ENCODE measurements at regions not wholly inside any gene's neighbourhood (a gene's known extent, or its start where the extent isn't known, plus 50 kb on each side); places are given as distances from the start of the nearest gene placed in this dataset.
"Not testable (repeated sequence)": the region's sequence is repeated elsewhere in the genome, so short reads cannot be mapped to it uniquely, and the experiment has no call there.

DNA sequence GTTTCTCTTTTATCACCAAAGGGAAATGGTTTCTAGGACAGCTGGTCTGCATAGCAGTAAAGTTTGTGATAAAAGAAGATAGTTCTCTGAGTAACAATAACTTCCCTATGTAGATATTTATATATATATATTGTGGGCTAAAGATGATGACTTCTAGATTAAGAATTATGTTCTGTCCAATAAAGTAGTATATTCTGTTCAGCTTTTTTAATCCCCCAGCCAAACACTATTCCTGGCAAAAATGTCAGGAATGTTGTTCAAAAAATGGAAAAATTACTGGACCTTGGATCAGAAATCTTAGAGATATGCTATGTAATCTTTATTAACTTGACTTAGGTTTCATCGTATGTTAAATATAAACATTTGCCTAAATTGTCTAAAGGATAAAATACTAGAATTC lies 136.3 kb upstream of the GNAI1 start:
- Histone ChIP-seq H3K79me2 (ENCODE audit: low read length) (no peaks in the 10 kb centered on the region), H3F3A (ENCODE audit: low read length, unreplicated experiment) (no peaks in the 10 kb centered on the region)
- POLR2A ChIA-PET (ENCODE audit: unreplicated experiment): no interaction called here

DNA sequence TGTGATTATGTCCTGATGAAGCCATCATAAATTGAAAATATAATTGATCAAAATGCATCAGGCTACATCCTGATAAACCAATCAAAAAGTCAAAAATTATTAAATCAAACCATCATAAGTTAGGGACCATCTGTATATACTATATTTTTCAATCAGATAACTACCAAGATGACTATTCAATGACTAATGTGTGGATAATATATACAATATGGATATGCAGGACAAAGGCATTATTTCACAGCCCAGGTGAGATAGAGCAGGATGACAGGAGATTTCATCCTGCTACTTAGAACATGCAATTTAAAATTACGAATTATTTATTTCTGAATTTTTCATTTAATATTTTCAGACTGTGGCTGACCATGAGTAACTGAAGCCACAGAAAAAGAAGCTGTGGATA lies 137.3 kb upstream of the GNAI1 start:
- POLR2A ChIA-PET (ENCODE audit: unreplicated experiment): no interaction called here

More for the DNA sequence above, 136.3 kb upstream of the GNAI1 start:
- ATAC-seq: no peak
- no peak overlapping the region for H3K4me3 ChIP-seq (ENCODE audit: low read length)
- no peak overlapping the region for H3K9ac ChIP-seq (ENCODE audit: low read length)
- H4K20me1 ChIP-seq (ENCODE audit: low read length): no peaks in the 10 kb centered on the region
- no peaks in the 10 kb centered on the region for H3K4me1 ChIP-seq (ENCODE audit: insufficient read depth, low read length)
- no TSS peak for BruUV-seq (replicated peaks)
- no peaks in the 10 kb centered on the region for H3K27me3 ChIP-seq (ENCODE audit: low read length)
- intact Hi-C loops (cut with micrococcal nuclease): no loop called here
- DNase-seq: no peak
- H3K9me3 ChIP-seq (ENCODE audit: low read length): no peaks in the 10 kb centered on the region
- no peak for TF ChIP-seq EZH2 (IDR thresholded peaks at IDR 0.05; ENCODE audit: low read length, unreplicated experiment)
- no peak for TF ChIP-seq EZH2phosphoT487 (IDR thresholded peaks at IDR 0.05; ENCODE audit: borderline replicate concordance, low read length)
- TF ChIP-seq, protein P1, sequence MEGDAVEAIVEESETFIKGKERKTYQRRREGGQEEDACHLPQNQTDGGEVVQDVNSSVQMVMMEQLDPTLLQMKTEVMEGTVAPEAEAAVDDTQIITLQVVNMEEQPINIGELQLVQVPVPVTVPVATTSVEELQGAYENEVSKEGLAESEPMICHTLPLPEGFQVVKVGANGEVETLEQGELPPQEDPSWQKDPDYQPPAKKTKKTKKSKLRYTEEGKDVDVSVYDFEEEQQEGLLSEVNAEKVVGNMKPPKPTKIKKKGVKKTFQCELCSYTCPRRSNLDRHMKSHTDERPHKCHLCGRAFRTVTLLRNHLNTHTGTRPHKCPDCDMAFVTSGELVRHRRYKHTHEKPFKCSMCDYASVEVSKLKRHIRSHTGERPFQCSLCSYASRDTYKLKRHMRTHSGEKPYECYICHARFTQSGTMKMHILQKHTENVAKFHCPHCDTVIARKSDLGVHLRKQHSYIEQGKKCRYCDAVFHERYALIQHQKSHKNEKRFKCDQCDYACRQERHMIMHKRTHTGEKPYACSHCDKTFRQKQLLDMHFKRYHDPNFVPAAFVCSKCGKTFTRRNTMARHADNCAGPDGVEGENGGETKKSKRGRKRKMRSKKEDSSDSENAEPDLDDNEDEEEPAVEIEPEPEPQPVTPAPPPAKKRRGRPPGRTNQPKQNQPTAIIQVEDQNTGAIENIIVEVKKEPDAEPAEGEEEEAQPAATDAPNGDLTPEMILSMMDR (conservative IDR thresholded peaks at IDR 0.05; ENCODE audit: low read depth, low read length): no peak
- H3K27ac ChIP-seq (ENCODE audit: low read length): no peak overlapping the region
- H3K36me3 ChIP-seq (ENCODE audit: low read depth, low read length): no peaks in the 10 kb centered on the region
- no peak overlapping the region for H2AFZ ChIP-seq (ENCODE audit: low read length)
- CTCF ChIA-PET: no interaction called here
- no peak overlapping the region for H3K4me2 ChIP-seq (ENCODE audit: low read length)
- H3K9me2 ChIP-seq (replicated peaks; ENCODE audit: low read length): no peaks in the 10 kb centered on the region

DNA sequence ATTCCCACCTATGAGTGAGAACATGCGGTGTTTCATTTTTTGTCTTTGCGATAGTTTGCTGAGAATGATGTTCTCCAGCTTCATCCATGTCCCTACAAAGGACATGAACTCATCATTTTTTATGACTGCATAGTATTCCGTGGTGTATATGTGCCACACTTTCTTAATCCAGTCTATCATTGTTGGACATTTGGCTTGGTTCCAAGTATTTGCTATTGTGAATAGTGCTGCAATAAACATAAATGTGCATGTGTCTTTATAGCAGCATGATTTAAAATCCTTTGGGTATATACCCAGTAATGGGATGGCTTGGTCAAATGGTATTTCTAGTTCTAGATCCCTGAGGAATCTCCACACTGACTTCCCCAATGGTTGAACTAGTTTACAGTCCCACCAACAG lies 138.9 kb upstream of the GNAI1 start:
- H3K9me2 ChIP-seq (replicated peaks; ENCODE audit: low read length); H3K27me3 ChIP-seq (ENCODE audit: low read length); ATAC-seq; H3K27ac ChIP-seq (ENCODE audit: low read length); H4K20me1 ChIP-seq (ENCODE audit: low read length); intact Hi-C loops (cut with micrococcal nuclease); POLR2A ChIA-PET (ENCODE audit: unreplicated experiment); H3K9ac ChIP-seq (ENCODE audit: low read length); CTCF ChIA-PET; H3K79me2 ChIP-seq (ENCODE audit: low read length); H3K4me3 ChIP-seq (ENCODE audit: low read length); BruUV-seq (replicated peaks); H3K4me2 ChIP-seq (ENCODE audit: low read length); H3K9me3 ChIP-seq (ENCODE audit: low read length); H3K36me3 ChIP-seq (ENCODE audit: low read depth, low read length); H3K4me1 ChIP-seq (ENCODE audit: insufficient read depth, low read length); H2AFZ ChIP-seq (ENCODE audit: low read length); H3F3A ChIP-seq (ENCODE audit: low read length, unreplicated experiment); DNase-seq: not testable (repeated sequence)

More for the DNA sequence above, 137.3 kb upstream of the GNAI1 start:
- no peaks in the 10 kb centered on the region for H3K9me2 ChIP-seq (replicated peaks; ENCODE audit: low read length)
- no peaks in the 10 kb centered on the region for H3K79me2 ChIP-seq (ENCODE audit: low read length)
- no peak overlapping the region for H3K4me3 ChIP-seq (ENCODE audit: low read length)
- no peaks in the 10 kb centered on the region for H3K27me3 ChIP-seq (ENCODE audit: low read length)
- no peak overlapping the region for H3K4me2 ChIP-seq (ENCODE audit: low read length)
- no peak overlapping the region for H3K9ac ChIP-seq (ENCODE audit: low read length)
- ATAC-seq (peak; percentile 58), DNase-seq (peak; percentile 38)
- no peak overlapping the region for H2AFZ ChIP-seq (ENCODE audit: low read length)
- CTCF ChIA-PET: no interaction called here
- no peaks in the 10 kb centered on the region for H4K20me1 ChIP-seq (ENCODE audit: low read length)
- H3K36me3 ChIP-seq (ENCODE audit: low read depth, low read length): no peaks in the 10 kb centered on the region
- H3F3A ChIP-seq (ENCODE audit: low read length, unreplicated experiment): no peaks in the 10 kb centered on the region
- H3K27ac ChIP-seq (ENCODE audit: low read length): no peak overlapping the region
- no peaks in the 10 kb centered on the region for H3K9me3 ChIP-seq (ENCODE audit: low read length)
- no TSS peak for BruUV-seq (replicated peaks)
- no peaks in the 10 kb centered on the region for H3K4me1 ChIP-seq (ENCODE audit: insufficient read depth, low read length)
- intact Hi-C loops (cut with micrococcal nuclease): no loop called here
- TF ChIP-seq, protein P1 (conservative IDR thresholded peaks at IDR 0.05; ENCODE audit: low read depth, low read length): no peak
- no peak for TF ChIP-seq EZH2phosphoT487 (IDR thresholded peaks at IDR 0.05; ENCODE audit: borderline replicate concordance, low read length)
- no peak for TF ChIP-seq EZH2 (IDR thresholded peaks at IDR 0.05; ENCODE audit: low read length, unreplicated experiment)

Measured in PC-3 (cell line).